Activated CD8-positive, alpha-beta T cell treated with anti-CD3 and anti-CD28 coated beads for 36 hours (primary cell): ENCODE measurements at regions not wholly inside any gene's neighbourhood (a gene's known extent, or its start where the extent isn't known, plus 50 kb on each side); places are given as distances from the start of the nearest gene placed in this dataset.
"Not testable (repeated sequence)": the region's sequence is repeated elsewhere in the genome, so short reads cannot be mapped to it uniquely, and the experiment has no call there.

ENCODE experiments used
- ATAC-seq: fragments of 200-7000 bp; cut with Tn5 transposase; one replicate; pipeline ENCODE4 v1.10.0; 2021; ENCODE audit warnings: mild to moderate bottlenecking, moderate library complexity
- CTCF ChIA-PET: fragments of 350-600 bp; sonication (Branson Sonifier 250); formaldehyde crosslinking; loops from one replicate; lab custom pipeline; 2021; ENCODE audit warnings: antibody characterized with exemption; lab: Charles Lee
- POLR2A ChIA-PET: fragments of 350-600 bp; sonication (Branson Sonifier 250); formaldehyde crosslinking; loops from one replicate; lab custom pipeline; 2021; ENCODE audit warnings: antibody characterized with exemption; lab: Charles Lee
- DNase-seq: peaks from one replicate; pipeline ENCODE4 v3.0.0-alpha.2; 2020
- H3K27ac Mint-ChIP-seq: one replicate; pipeline ENCODE4 v1.8.0; 2021; ENCODE audit warnings: mild to moderate bottlenecking, mixed read lengths
- H3K27me3 Mint-ChIP-seq: one replicate; pipeline ENCODE4 v1.8.0; 2021; ENCODE audit warnings: mixed read lengths
- H3K36me3 Mint-ChIP-seq: one replicate; pipeline ENCODE4 v1.8.0; 2021; ENCODE audit warnings: low read depth, mixed read lengths
- H3K4me1 Mint-ChIP-seq: one replicate; pipeline ENCODE4 v1.8.0; 2021; ENCODE audit warnings: low read depth, mixed read lengths
- H3K4me3 Mint-ChIP-seq: one replicate; pipeline ENCODE4 v1.8.0; 2021; ENCODE audit warnings: mild to moderate bottlenecking, moderate library complexity, mixed read lengths
- H3K9me3 Mint-ChIP-seq: one replicate; pipeline ENCODE4 v1.8.0; 2021; ENCODE audit warnings: mixed read lengths
- intact Hi-C: fragments of 100-400 bp; cut with micrococcal nuclease; formaldehyde crosslinking; loops from one replicate; pipeline ENCODE4 v1.10.0; 2022
- TF ChIP-seq, protein P1 (sequence below): fragments of 200-600 bp; IDR thresholded peaks from one replicate; pipeline ENCODE4 v1.8.0; 2022; ENCODE audit warnings: antibody characterized with exemption, mild to moderate bottlenecking

DNA sequence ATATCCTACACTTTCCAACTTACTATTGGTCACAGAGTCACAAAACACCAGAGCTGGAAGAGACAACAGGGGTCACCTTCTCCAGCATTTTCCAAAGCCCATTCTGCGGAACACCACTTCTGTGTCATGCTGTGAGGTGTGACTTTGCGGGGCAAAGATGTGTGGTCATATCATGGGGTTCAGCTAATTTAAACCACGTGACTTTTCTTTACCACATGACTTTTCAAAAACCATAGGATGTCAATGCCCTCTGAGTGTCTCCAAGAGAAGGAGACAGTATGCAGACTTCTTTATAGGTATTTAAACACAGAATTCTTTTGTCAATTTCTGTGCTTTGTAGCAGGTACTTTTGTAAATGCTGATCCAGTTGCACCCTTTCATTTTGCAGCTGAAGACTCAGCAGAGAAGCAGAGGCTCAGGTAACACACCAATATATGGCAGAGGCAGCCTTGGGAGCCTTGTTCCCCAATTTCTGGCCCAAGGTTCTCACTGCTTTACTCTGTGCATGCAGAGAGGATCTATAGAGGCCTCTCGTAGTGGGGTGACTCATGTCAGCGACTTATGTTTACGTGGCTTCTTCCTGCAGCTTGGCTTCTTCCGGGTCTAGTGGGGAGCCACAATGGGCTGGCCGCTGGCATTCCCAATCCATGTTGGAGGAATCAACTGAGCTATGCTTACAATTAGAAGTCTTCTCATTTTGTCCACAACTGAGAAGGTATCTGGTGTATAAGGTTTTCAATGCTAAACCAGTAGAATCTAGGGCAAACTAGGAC lies 104.0 kb upstream of the RHOBTB1 start:
- CTCF ChIA-PET: interaction anchor here (0.9 kb wide), 1 partner anchor 23 kb away, joined by 3 read pairs; no protein-coding TSS in a partner anchor
- H3K27me3 Mint-ChIP-seq: no peaks in the 10 kb centered on the region
- H3K9me3 Mint-ChIP-seq: no peaks in the 10 kb centered on the region
- H3K27ac Mint-ChIP-seq: no peak overlapping the region
- DNase-seq (no peak), ATAC-seq (no peak)
- H3K4me1 Mint-ChIP-seq: no peaks in the 10 kb centered on the region
- POLR2A ChIA-PET: no interaction called here
- TF ChIP-seq, protein P1, sequence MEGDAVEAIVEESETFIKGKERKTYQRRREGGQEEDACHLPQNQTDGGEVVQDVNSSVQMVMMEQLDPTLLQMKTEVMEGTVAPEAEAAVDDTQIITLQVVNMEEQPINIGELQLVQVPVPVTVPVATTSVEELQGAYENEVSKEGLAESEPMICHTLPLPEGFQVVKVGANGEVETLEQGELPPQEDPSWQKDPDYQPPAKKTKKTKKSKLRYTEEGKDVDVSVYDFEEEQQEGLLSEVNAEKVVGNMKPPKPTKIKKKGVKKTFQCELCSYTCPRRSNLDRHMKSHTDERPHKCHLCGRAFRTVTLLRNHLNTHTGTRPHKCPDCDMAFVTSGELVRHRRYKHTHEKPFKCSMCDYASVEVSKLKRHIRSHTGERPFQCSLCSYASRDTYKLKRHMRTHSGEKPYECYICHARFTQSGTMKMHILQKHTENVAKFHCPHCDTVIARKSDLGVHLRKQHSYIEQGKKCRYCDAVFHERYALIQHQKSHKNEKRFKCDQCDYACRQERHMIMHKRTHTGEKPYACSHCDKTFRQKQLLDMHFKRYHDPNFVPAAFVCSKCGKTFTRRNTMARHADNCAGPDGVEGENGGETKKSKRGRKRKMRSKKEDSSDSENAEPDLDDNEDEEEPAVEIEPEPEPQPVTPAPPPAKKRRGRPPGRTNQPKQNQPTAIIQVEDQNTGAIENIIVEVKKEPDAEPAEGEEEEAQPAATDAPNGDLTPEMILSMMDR: no peak
- H3K4me3 Mint-ChIP-seq: no peak overlapping the region
- intact Hi-C loops: no loop called here
- H3K36me3 Mint-ChIP-seq: no peaks in the 10 kb centered on the region

DNA sequence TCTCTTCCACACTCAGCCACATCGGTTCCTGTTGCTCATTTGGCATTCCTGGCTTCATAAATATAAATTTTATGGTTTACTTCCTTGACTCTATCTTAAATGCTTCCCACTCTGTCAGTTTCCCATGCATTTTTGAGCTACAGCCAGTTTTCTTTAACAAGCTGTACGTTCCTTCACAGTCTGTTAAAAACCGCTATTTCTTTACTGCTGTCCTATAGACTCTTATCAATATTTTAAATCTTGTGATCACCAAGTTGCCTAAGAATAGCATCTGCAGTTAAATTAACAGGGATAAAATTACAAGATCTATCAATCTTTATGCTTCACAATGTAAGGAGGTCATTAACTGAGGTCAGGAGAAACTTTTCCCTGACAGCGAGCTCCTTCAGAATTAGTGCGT lies 103.1 kb upstream of the RHOBTB1 start:
- ChIA-PET CTCF (no interaction called here), POLR2A (no interaction called here)
- no peaks in the 10 kb centered on the region for H3K36me3 Mint-ChIP-seq
- TF ChIP-seq, protein P1: no peak
- no peak for ATAC-seq
- no peak overlapping the region for H3K4me3 Mint-ChIP-seq
- intact Hi-C loops: no loop called here
- no peak overlapping the region for H3K27ac Mint-ChIP-seq
- no peaks in the 10 kb centered on the region for H3K9me3 Mint-ChIP-seq
- no peaks in the 10 kb centered on the region for H3K27me3 Mint-ChIP-seq
- no peak for DNase-seq
- H3K4me1 Mint-ChIP-seq: no peaks in the 10 kb centered on the region

DNA sequence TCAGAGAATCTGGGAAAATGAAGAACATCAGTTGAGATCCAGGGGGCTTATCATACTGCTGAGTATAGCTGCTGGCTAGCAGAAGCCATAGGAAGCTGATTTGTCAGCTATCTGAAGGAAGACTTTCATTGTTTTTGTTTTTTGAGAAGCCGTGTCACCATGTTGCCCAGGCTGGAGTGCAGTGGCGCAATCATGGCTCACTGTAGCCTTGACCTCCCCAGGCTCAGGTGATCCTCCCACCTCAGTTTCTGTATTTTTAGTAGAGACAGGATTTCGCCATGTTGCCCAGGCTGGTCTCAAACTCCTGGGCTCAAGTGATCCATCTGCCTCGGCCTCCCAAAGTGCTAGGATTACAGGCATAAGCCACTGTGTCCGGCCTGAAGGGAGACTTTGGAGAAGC lies 101.5 kb upstream of the RHOBTB1 start:
- POLR2A ChIA-PET, ATAC-seq, H3K36me3 Mint-ChIP-seq, DNase-seq, intact Hi-C loops, H3K4me1 Mint-ChIP-seq, H3K4me3 Mint-ChIP-seq, H3K27me3 Mint-ChIP-seq, H3K27ac Mint-ChIP-seq, H3K9me3 Mint-ChIP-seq, CTCF ChIA-PET: not testable (repeated sequence)

DNA sequence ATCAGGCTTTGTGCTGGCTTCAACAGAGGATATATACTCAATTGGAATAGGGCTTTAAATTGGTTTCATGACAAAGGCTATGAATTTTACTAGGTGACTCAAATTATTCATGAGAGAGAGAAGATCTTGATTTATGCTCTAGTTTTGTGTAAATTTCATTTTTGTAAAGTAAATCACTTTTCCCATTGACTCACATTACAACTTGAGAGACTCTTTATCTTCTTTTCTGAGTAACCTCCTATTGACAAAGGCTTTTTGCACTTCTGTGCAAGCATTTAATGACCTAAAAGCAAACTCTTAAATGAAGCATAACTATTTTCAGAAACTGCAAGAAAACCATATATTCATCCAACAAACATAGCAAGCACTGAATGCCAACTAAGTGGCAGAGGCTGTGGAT lies 98.5 kb upstream of the RHOBTB1 start:
- H3K27ac Mint-ChIP-seq: no peak overlapping the region
- CTCF ChIA-PET: no interaction called here
- no peaks in the 10 kb centered on the region for H3K9me3 Mint-ChIP-seq

DNA sequence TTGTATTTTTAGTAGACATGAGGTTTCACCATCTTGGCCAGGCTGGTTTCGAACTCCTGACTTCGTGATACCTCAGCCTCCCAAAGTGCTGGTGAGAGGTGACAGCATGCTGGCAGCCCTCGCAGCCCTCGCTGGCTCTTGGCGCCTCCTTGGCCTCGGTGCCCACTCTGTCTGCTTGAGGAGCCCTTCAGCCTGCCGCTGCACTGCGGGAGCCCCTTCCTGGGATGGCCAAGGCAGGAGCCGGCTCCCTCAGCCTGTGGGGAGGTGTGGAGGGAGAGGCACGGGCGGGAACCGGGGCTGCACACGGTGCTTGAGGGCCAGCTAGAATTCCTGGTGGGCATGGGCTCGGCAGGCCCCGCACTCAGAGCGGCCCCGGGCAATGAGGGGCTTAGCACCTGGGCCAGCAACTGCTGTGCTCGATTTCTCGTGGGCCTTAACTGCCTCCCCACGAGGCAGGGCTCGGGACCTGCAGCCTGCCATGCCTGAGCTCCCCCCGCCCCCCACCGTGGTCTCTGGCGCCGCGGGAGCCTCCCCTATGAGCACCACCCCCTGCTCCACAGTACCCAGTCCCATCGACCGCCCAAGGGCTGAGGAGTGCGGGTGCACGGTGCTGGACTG lies 96.5 kb upstream of the RHOBTB1 start:
- H3K27me3 Mint-ChIP-seq: no peaks in the 10 kb centered on the region
- TF ChIP-seq, protein P1: no peak

More for the DNA sequence above, 98.5 kb upstream of the RHOBTB1 start:
- no peaks in the 10 kb centered on the region for H3K4me1 Mint-ChIP-seq
- TF ChIP-seq, protein P1: no peak
- intact Hi-C loops: no loop called here
- no peak overlapping the region for H3K4me3 Mint-ChIP-seq
- POLR2A ChIA-PET: no interaction called here
- no peak for DNase-seq
- no peaks in the 10 kb centered on the region for H3K36me3 Mint-ChIP-seq
- no peak for ATAC-seq
- H3K27me3 Mint-ChIP-seq: no peaks in the 10 kb centered on the region

More for the DNA sequence above, 96.5 kb upstream of the RHOBTB1 start:
- Mint-ChIP-seq H3K27ac (no peak overlapping the region), H3K4me1 (no peaks in the 10 kb centered on the region), H3K36me3 (no peaks in the 10 kb centered on the region), H3K9me3 (no peaks in the 10 kb centered on the region), H3K4me3 (no peak overlapping the region)
- ATAC-seq (no peak), DNase-seq (no peak)
- CTCF ChIA-PET: no interaction called here
- POLR2A ChIA-PET: no interaction called here
- intact Hi-C loops: no loop called here
